Upper lobe of left lung (tissue), 6 donors: ENCODE measurements at regions not wholly inside any gene's neighbourhood (a gene's known extent, or its start where the extent isn't known, plus 50 kb on each side); places are given as distances from the start of the nearest gene placed in this dataset.

Source experiments
- ATAC-seq, 2 donors: fragments of 200-7000 bp; cut with Tn5 transposase; one replicate each; pipeline ENCODE4 v1.9.1; 2022; ENCODE audit warnings: mild to moderate bottlenecking in 2 of 2, moderate library complexity in 2 of 2; ENCODE audit not compliant: low FRiP score in 2 of 2
- DNase-seq, 2 donors: peaks; one replicate each; pipeline ENCODE4 v3.0.0-alpha.2; 2019 to 2020
- H3K27ac ChIP-seq, 4 donors: fragments of 200-600 bp; sonication (generic); one replicate each; pipeline ENCODE4 v1.5.1; 2016 to 2019
- H3K27me3 ChIP-seq, 4 donors: fragments of 200-600 bp; sonication (generic); one replicate each; pipeline ENCODE4 v1.5.1; 2017 to 2019
- H3K36me3 ChIP-seq, 4 donors: fragments of 200-600 bp; sonication (generic); one replicate each; pipeline ENCODE4 v1.5.1; 2016 to 2019
- H3K4me1 ChIP-seq, 4 donors: fragments of 200-600 bp; sonication (generic); one replicate each; pipeline ENCODE4 v1.5.1; 2018 to 2019
- H3K4me3 ChIP-seq, 4 donors: fragments of 200-600 bp; sonication (generic); one replicate each; pipeline ENCODE4 v1.5.1; 2017 to 2019; ENCODE audit warnings: mild to moderate bottlenecking in 2 of 4, moderate library complexity in 1 of 4
- H3K9me3 ChIP-seq, 4 donors: fragments of 200-600 bp; sonication (generic); one replicate each; pipeline ENCODE4 v1.5.1; 2018 to 2019
- CTCF ChIP-seq, 6 experiments: fragments of 450-650 bp in 4 of 6; fragments of 200-600 bp in 2 of 6; sonication (generic) in 2 of 6; IDR thresholded peaks; one replicate each; pipeline ENCODE4 v1.5.1; 2016 to 2019; ENCODE audit warnings: antibody characterized with exemption in 6 of 6
- EP300 ChIP-seq, 4 donors: sonication (generic); formaldehyde crosslinking; IDR thresholded peaks; one replicate each; pipeline ENCODE4 v1.5.1; 2017; ENCODE audit warnings: antibody characterized with exemption in 4 of 4, control low read depth in 2 of 4
- POLR2A ChIP-seq, 4 donors: fragments of 450-650 bp; IDR thresholded peaks; one replicate each; pipeline ENCODE4 v1.5.1; 2016 to 2017; ENCODE audit warnings: antibody characterized with exemption in 4 of 4, mild to moderate bottlenecking in 2 of 4
- POLR2AphosphoS5 ChIP-seq, 2 donors: sonication (generic); formaldehyde crosslinking; IDR thresholded peaks; one replicate each; pipeline ENCODE4 v1.5.1; 2017; ENCODE audit warnings: antibody characterized with exemption in 2 of 2
- WGBS, 2 donors: methylation state at CpG; one replicate each; pipeline ENCODE4 v1.1.5; 2017 to 2018; 5-methylcytosine and 5-hydroxymethylcytosine counted together
- donor health status: DM: no; HTN: no; CAD: no; lungs with moderate emphysema.
- donor health status: DM: no; HTN: yes; CAD: no; lungs with severe emphysema.

DNA sequence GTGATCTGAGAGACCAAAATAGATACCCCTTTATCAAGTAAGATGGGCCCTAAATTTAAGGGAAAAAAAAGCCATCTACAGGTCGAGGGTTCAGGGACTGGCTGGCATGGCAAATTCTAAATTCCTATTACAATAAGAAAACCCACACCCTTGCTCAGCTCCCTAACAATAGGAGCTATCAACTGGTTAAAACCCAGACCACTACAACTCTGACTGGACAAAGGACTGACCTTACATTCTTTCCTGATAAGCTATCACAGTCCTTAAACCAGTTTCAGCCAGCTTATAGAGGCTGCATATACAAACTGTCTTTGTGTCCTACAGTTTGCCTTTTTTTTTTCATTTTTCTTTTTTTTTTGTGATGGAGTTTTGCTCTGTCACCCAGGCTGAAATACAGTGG is 803.6 kb downstream of the NR2F1-AS1 start:
- no peak for TF ChIP-seq POLR2AphosphoS5 (IDR thresholded peaks at IDR 0.05)
- no peak for TF ChIP-seq EP300 (IDR thresholded peaks at IDR 0.05)
- no peak for TF ChIP-seq POLR2A (IDR thresholded peaks at IDR 0.05)
- TF ChIP-seq CTCF (IDR thresholded peaks at IDR 0.05), result no peak
- H3K4me3 ChIP-seq, result no peak overlapping the region
- WGBS, 2 donors, result 45 to 68% methylated on average over 1 of the region's 1 CpG
- DNase-seq (no peak), ATAC-seq (no peak)
- no peak overlapping the region for H3K27ac ChIP-seq
- no peaks in the 10 kb centered on the region for H3K36me3 ChIP-seq
- no peaks in the 10 kb centered on the region for H3K27me3 ChIP-seq
- no peaks in the 10 kb centered on the region for H3K9me3 ChIP-seq
- H3K4me1 ChIP-seq, result no peaks in the 10 kb centered on the region

DNA sequence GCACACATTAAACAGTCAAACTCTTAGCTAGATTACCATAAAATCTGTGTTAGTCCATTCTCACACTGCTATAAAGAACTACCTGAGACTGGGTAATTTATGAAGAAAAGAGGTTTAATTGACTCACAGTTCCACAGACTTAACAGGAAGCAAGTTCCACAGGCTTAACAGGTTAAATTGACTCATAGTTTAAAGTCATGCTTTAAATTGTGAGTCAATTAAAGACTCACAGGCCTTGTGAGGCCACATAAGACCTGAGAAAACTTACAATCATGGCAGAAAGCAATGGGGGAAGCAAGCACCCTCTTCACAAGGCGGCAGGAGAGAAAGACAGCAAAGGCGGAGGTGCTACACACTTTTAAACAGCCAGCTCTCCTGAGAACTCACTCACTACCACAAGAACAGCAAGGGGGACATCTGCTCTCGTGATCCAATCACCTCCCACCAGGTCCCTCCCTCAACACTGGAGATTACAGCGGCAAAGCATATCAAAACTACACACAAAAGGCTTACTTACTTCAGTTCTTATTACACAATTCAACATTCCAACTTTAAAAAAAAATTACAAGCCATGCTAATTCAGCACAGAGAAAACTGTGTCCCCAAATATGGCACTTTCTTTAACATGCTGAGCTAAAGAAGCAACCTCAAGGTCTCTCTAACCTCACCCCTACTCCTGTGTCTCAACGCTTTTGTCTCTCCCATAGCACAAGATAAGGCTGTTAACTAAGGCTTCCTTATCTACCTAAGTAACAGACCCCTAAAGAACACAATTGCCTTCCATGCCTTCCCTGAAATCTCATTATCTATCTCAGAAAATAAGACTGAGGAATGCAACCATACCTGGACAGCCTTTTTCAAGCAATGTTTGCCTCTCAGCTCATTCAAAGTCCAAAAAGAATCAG is 805.1 kb downstream of the NR2F1-AS1 start:
- no peak for TF ChIP-seq EP300 (IDR thresholded peaks at IDR 0.05)
- no peak for ATAC-seq
- 83 to 88% methylated on average over 5 of the region's 5 CpGs for WGBS, 2 donors
- Histone ChIP-seq H3K4me1 (no peaks in the 10 kb centered on the region), H3K36me3 (no peaks in the 10 kb centered on the region), H3K9me3 (no peaks in the 10 kb centered on the region), H3K27me3 (no peaks in the 10 kb centered on the region), H3K4me3 (no peak overlapping the region), H3K27ac (no peak overlapping the region)
- no peak for DNase-seq

DNA sequence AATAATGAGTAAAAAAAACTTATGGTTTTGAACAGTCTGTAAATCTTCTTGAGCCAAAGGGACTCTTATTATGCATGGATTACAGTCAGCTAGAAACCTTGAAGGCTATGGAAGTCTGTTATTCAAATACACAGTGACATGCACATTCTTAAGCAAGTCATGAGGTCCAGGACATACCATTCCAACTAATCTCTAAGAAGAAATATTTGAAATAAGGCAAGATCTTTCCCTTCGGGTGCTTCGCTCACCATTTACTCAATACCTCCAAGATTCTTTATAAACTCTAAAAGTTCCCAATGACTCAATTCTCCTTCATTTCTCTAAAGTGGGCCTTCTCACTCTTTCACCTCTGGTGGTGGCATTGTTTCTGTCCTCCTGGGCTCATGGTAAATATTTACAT is 811.0 kb downstream of the NR2F1-AS1 start:
- H3K4me3 ChIP-seq, result no peak overlapping the region
- no peaks in the 10 kb centered on the region for H3K4me1 ChIP-seq
- DNase-seq, result no peak
- no peaks in the 10 kb centered on the region for H3K27me3 ChIP-seq
- no peaks in the 10 kb centered on the region for H3K9me3 ChIP-seq
- no peak overlapping the region for H3K27ac ChIP-seq
- 92 to 93% methylated on average over 2 of the region's 2 CpGs for WGBS, 2 donors
- no peaks in the 10 kb centered on the region for H3K36me3 ChIP-seq
- TF ChIP-seq POLR2A (IDR thresholded peaks at IDR 0.05) (no peak), EP300 (IDR thresholded peaks at IDR 0.05) (no peak), POLR2AphosphoS5 (IDR thresholded peaks at IDR 0.05) (no peak), CTCF (IDR thresholded peaks at IDR 0.05) (no peak)
- ATAC-seq, result no peak

GRCh38 chr5:92761585-92761984 is 819.4 kb downstream of the NR2F1-AS1 start:
- 48 to 62% methylated on average over 2 of the region's 2 CpGs for WGBS, 2 donors
- no peak overlapping the region for H3K27ac ChIP-seq
- H3K4me3 ChIP-seq, result no peak overlapping the region
- H3K27me3 ChIP-seq, result no peaks in the 10 kb centered on the region
- no peaks in the 10 kb centered on the region for H3K4me1 ChIP-seq
- ATAC-seq (no peak), DNase-seq (no peak)
- TF ChIP-seq POLR2AphosphoS5 (IDR thresholded peaks at IDR 0.05) (no peak), POLR2A (IDR thresholded peaks at IDR 0.05) (no peak), EP300 (IDR thresholded peaks at IDR 0.05) (no peak), CTCF (IDR thresholded peaks at IDR 0.05) (no peak)
- no peaks in the 10 kb centered on the region for H3K36me3 ChIP-seq
- H3K9me3 ChIP-seq, result no peaks in the 10 kb centered on the region

DNA sequence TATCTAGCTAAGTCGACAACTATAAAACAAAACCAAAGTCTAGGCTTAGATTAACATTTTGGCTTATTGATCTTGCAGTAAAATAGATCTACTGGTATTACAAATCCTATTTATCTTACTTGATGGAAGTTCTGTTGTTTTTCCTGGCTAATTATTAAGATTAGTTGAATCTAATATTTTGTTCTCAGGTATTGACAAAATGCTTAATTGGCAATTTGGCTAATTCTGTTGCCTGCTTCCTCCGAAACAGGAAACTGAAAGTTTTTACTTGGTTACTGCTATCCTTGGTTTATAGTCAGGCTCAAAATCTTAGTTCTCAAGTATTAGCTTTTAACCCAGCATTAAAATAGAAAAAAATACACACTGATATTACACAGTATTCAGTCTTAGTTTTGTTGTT is 820.5 kb downstream of the NR2F1-AS1 start:
- ATAC-seq (no peak), DNase-seq (no peak)
- Histone ChIP-seq H3K36me3 (no peaks in the 10 kb centered on the region), H3K27ac (no peak overlapping the region), H3K9me3 (no peaks in the 10 kb centered on the region), H3K27me3 (no peaks in the 10 kb centered on the region), H3K4me3 (no peak overlapping the region), H3K4me1 (no peaks in the 10 kb centered on the region)
- TF ChIP-seq POLR2A (IDR thresholded peaks at IDR 0.05) (no peak), POLR2AphosphoS5 (IDR thresholded peaks at IDR 0.05) (no peak), CTCF (IDR thresholded peaks at IDR 0.05) (no peak), EP300 (IDR thresholded peaks at IDR 0.05) (no peak)
- WGBS, 2 donors, result 87 to 94% methylated on average over 2 of the region's 2 CpGs
